Panc1 (cell line): ENCODE measurements at regions not wholly inside any gene's neighbourhood (a gene's known extent, or its start where the extent isn't known, plus 50 kb on each side); places are given as distances from the start of the nearest gene placed in this dataset.

ENCODE experiments used
- CTCF ChIP-seq: fragments of 450-650 bp; IDR thresholded peaks from 2 replicates; pipeline ENCODE4 v1.5.1; 2017; ENCODE audit warnings: mild to moderate bottlenecking
- POLR2AphosphoS5 ChIP-seq: IDR thresholded peaks from 2 replicates; pipeline ENCODE4 v1.6.1; 2012; ENCODE audit warnings: mild to moderate bottlenecking, low read depth, low read length, moderate library complexity
- REST ChIP-seq, 2 experiments: IDR thresholded peaks; 2 replicates each; pipeline ENCODE4 v1.6.1; 2011 to 2012; ENCODE audit warnings: low read depth in 2 of 2, control low read depth in 1 of 2, low read length in 1 of 2, mild to moderate bottlenecking in 1 of 2, moderate library complexity in 1 of 2; ENCODE audit not compliant: insufficient read depth in 1 of 2
- TCF7L2 ChIP-seq: IDR thresholded peaks from 2 replicates; pipeline ENCODE4 v1.6.1; 2011; ENCODE audit warnings: mild to moderate bottlenecking, low read depth, low read length, inconsistent platforms

- TF ChIP-seq POLR2AphosphoS5 (no peak), CTCF (no peak), TCF7L2 (no peak), REST (IDR thresholded peaks at IDR 0.05; ENCODE audit: insufficient read depth in 1 of 2, low read depth in 2 of 2, low read length in 1 of 2) (no peak)
Measured at GRCh38 chr15:97728791-97729190, 231.7 kb upstream of the ARRDC4 start.
